A673 (cell line): ENCODE measurements at regions not wholly inside any gene's neighbourhood (a gene's known extent, or its start where the extent isn't known, plus 50 kb on each side); places are given as distances from the start of the nearest gene placed in this dataset.

Source experiments
- BruUV-seq: library from RNA; stranded (reverse); fragments of 400-500 nt; replicated peaks from 2 replicates; lab custom pipeline; 2021; lab: Mats Ljungman, UMichigan
- CTCF ChIA-PET: fragments of 300-600 bp; sonication (Branson Sonifier 250); formaldehyde crosslinking; loops from one replicate; lab custom pipeline; 2022; ENCODE audit warnings: antibody characterized with exemption; lab: Charles Lee
- POLR2A ChIA-PET: fragments of 300-600 bp; sonication (Branson Sonifier 250); formaldehyde crosslinking; loops from one replicate; lab custom pipeline; 2022; ENCODE audit warnings: antibody characterized with exemption; ENCODE audit not compliant: low non-redundant PET; lab: Charles Lee
- DNase-seq: peaks from one replicate; pipeline ENCODE4 v3.0.0-alpha.2; 2015; ENCODE audit warnings: low spot score
- H3K27ac ChIP-seq: fragments of 200-600 bp; sonication (generic); 2 replicates; pipeline ENCODE4 v1.5.1; 2016; ENCODE audit warnings: mixed run types, low read depth, mild to moderate bottlenecking, mixed read lengths, antibody characterized with exemption, low read length; ENCODE audit not compliant: poor library complexity, severe bottlenecking
- H3K27me3 ChIP-seq: fragments of 200-600 bp; sonication (generic); replicated peaks from 2 replicates; pipeline ENCODE4 v1.6.1; 2017; ENCODE audit warnings: mixed run types, low read depth, mild to moderate bottlenecking, mixed read lengths, antibody characterized with exemption, low read length; ENCODE audit not compliant: insufficient read depth, poor library complexity
- H3K36me3 ChIP-seq: fragments of 200-600 bp; sonication (generic); 2 replicates; pipeline ENCODE4 v1.6.1; 2016; ENCODE audit warnings: mixed run types, mild to moderate bottlenecking, mixed read lengths, antibody characterized with exemption, low read length; ENCODE audit not compliant: insufficient read depth, poor library complexity, severe bottlenecking
- H3K4me1 ChIP-seq: fragments of 200-600 bp; sonication (generic); 2 replicates; pipeline ENCODE4 v1.6.1; 2017; ENCODE audit warnings: mixed run types, mild to moderate bottlenecking, mixed read lengths, antibody characterized with exemption, low read length; ENCODE audit not compliant: insufficient read depth, poor library complexity, severe bottlenecking
- H3K4me3 ChIP-seq: fragments of 200-600 bp; sonication (generic); 2 replicates; pipeline ENCODE4 v1.5.1; 2016; ENCODE audit warnings: low read depth, mixed run types, mild to moderate bottlenecking, mixed read lengths, low read length; ENCODE audit not compliant: poor library complexity, severe bottlenecking
- H3K9me3 ChIP-seq: fragments of 200-600 bp; sonication (generic); 2 replicates; pipeline ENCODE4 v1.6.1; 2016; ENCODE audit warnings: mixed run types, low read depth, mild to moderate bottlenecking, mixed read lengths, antibody characterized with exemption, low read length; ENCODE audit not compliant: poor library complexity, severe bottlenecking
- EZH2 ChIP-seq: fragments of 200-600 bp; sonication (generic); IDR thresholded peaks from 2 replicates; pipeline ENCODE4 v1.6.1; 2017; ENCODE audit warnings: borderline replicate concordance, low read depth, mild to moderate bottlenecking, mixed read lengths, antibody characterized with exemption, low read length; ENCODE audit not compliant: poor library complexity, severe bottlenecking
- intact Hi-C: fragments of 100-400 bp; cut with micrococcal nuclease; formaldehyde crosslinking; loops from one replicate; pipeline ENCODE4 v1.10.0; 2022; ENCODE audit not compliant: unreplicated experiment
- TF ChIP-seq, protein P1 (sequence below): fragments of 300-800, 200-600 bp; sonication (generic); conservative IDR thresholded peaks from 2 replicates; pipeline ENCODE4 v1.5.1; 2017; ENCODE audit warnings: low read depth, mild to moderate bottlenecking, antibody characterized with exemption, low read length, moderate library complexity, mixed read lengths

DNA sequence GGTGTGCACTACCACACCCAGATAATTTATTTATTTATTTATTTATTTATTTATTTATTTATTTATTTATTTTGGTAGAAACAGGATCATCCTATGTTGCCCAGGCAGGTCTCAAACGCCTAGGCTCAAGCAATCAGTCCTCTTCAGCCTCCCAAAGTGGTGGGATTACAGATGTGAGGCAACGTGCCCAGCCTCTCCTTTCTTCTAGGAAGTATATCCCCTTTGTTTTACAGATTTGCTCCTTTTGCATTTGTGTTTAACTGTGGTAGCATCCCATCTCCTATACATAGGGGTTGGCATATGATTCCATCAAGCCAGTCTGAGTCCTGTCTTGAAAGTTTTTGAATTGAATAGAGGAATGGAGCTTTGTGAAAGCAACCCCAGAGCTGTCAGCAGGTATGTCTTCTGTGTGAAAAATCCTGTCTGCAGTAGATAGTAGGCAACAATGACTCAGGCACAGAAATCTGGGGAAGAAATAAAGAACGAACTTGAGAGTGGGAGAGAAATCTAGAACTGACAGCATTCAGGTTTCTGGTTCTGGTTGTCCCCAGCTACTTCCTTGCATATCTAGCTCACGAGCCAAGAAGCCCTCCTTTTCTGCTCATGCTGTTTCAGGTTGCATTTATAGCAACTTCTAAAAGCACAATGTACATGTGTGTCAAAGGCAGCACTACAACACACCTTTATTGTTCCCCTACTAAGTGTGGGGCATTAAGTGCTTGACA, 113.7 kb upstream of the LSM6 start:
- ChIA-PET CTCF (no interaction called here), POLR2A (no interaction called here)
- no peak overlapping the region for H3K4me3 ChIP-seq
- no TSS peak for BruUV-seq
- H3K27ac ChIP-seq = no peak overlapping the region
- H3K27me3 ChIP-seq = peaks cover 26% of the 10 kb centered on the region
- no peak for DNase-seq
- H3K4me1 ChIP-seq = no peaks in the 10 kb centered on the region
- TF ChIP-seq, protein P1, sequence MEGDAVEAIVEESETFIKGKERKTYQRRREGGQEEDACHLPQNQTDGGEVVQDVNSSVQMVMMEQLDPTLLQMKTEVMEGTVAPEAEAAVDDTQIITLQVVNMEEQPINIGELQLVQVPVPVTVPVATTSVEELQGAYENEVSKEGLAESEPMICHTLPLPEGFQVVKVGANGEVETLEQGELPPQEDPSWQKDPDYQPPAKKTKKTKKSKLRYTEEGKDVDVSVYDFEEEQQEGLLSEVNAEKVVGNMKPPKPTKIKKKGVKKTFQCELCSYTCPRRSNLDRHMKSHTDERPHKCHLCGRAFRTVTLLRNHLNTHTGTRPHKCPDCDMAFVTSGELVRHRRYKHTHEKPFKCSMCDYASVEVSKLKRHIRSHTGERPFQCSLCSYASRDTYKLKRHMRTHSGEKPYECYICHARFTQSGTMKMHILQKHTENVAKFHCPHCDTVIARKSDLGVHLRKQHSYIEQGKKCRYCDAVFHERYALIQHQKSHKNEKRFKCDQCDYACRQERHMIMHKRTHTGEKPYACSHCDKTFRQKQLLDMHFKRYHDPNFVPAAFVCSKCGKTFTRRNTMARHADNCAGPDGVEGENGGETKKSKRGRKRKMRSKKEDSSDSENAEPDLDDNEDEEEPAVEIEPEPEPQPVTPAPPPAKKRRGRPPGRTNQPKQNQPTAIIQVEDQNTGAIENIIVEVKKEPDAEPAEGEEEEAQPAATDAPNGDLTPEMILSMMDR = no peak
- TF ChIP-seq EZH2 = no peak
- intact Hi-C loops = no loop called here
- H3K36me3 ChIP-seq = no peaks in the 10 kb centered on the region
- H3K9me3 ChIP-seq = no peaks in the 10 kb centered on the region

DNA sequence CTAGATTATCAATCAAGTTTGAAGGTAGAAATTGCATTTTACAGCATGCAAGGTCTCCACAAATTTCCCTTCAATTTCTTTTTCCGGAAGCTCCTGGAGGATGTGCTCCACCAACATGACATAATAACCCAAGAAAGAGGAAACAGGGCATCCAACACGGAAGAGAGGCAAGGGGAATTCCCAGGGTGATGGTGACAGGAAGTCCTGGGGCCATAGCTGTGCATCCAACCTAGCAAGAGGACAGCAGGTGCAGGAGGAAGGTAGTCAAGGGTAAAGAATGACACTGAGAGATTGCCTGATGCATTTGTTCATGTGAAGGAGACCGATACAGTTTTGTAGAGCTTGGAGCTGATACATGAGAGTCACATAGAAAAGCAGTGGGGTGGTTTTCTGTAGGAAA, 115.7 kb upstream of the LSM6 start:
- Histone ChIP-seq H3K4me3 (no peak overlapping the region), H3K27ac (no peak overlapping the region), H3K36me3 (no peaks in the 10 kb centered on the region), H3K4me1 (no peaks in the 10 kb centered on the region), H3K27me3 (peaks cover 19% of the 10 kb centered on the region), H3K9me3 (no peaks in the 10 kb centered on the region)
- intact Hi-C loops = no loop called here
- BruUV-seq = no TSS peak
- POLR2A ChIA-PET = no interaction called here
- CTCF ChIA-PET = no interaction called here
- TF ChIP-seq, protein P1 = no peak
- TF ChIP-seq EZH2 = no peak
- DNase-seq = no peak

DNA sequence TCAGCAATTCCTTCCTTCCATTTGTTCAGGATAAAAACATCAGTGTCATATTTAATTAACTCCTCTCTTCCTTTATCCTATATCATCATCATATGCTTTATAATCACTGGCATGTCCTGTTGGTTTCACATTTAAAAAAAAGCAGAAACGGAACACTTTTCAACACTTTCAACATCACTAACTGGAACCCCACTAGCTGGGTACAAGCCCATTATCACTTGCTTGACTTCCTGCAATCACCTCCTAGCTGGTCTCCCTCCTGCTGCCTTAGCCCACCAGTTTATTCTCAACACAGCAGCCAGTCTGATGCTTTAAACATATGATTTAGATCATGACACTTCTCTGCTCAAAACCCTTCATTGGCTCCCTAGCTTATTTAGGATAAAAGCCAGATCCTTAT, 116.4 kb upstream of the LSM6 start:
- no peak for TF ChIP-seq EZH2
- TF ChIP-seq, protein P1 = no peak
- Histone ChIP-seq H3K4me3 (no peak overlapping the region), H3K9me3 (no peaks in the 10 kb centered on the region), H3K4me1 (no peaks in the 10 kb centered on the region), H3K27me3 (peaks cover 19% of the 10 kb centered on the region), H3K36me3 (no peaks in the 10 kb centered on the region), H3K27ac (no peak overlapping the region)
- POLR2A ChIA-PET = no interaction called here
- intact Hi-C loops = no loop called here
- DNase-seq = no peak
- CTCF ChIA-PET = no interaction called here
- no TSS peak for BruUV-seq
